ENCODE measurements at regions not wholly inside any gene's neighbourhood (a gene's known extent, or its start where the extent isn't known, plus 50 kb on each side); places are given as distances from the start of the nearest gene placed in this dataset.

- TF ChIP-seq, protein P1, sequence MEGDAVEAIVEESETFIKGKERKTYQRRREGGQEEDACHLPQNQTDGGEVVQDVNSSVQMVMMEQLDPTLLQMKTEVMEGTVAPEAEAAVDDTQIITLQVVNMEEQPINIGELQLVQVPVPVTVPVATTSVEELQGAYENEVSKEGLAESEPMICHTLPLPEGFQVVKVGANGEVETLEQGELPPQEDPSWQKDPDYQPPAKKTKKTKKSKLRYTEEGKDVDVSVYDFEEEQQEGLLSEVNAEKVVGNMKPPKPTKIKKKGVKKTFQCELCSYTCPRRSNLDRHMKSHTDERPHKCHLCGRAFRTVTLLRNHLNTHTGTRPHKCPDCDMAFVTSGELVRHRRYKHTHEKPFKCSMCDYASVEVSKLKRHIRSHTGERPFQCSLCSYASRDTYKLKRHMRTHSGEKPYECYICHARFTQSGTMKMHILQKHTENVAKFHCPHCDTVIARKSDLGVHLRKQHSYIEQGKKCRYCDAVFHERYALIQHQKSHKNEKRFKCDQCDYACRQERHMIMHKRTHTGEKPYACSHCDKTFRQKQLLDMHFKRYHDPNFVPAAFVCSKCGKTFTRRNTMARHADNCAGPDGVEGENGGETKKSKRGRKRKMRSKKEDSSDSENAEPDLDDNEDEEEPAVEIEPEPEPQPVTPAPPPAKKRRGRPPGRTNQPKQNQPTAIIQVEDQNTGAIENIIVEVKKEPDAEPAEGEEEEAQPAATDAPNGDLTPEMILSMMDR (IDR thresholded peaks at IDR 0.05), result no peak
- no peak for TF ChIP-seq EZH2 (IDR thresholded peaks at IDR 0.05; ENCODE audit: borderline replicate concordance, insufficient read depth, low read depth, low read length, poor library complexity, severe bottlenecking)
Measured at GRCh38 chr14:76948213-76948947, 80.1 kb downstream of the IRF2BPL start.
